NOMO-1 treated with dmso at 0.1 percent for 144 hours (cell line): ENCODE measurements at regions not wholly inside any gene's neighbourhood (a gene's known extent, or its start where the extent isn't known, plus 50 kb on each side); places are given as distances from the start of the nearest gene placed in this dataset.

ENCODE experiments used
- DNase-seq: peaks from one replicate; lab custom pipeline; 2025; ENCODE audit not compliant: unreplicated experiment; lab: John Stamatoyannopoulos, UW

GRCh38 chr3:188088948-188089685, 64.8 kb upstream of the LPP start:
- no peak for DNase-seq

GRCh38 chr3:188090620-188091309, 63.2 kb upstream of the LPP start:
- DNase-seq: no peak

- no peak for DNase-seq
Observed at GRCh38 chr3:188091746-188092145, 62.2 kb upstream of the LPP start.

GRCh38 chr3:188092648-188093047, 61.3 kb upstream of the LPP start:
- DNase-seq: no peak

- no peak for DNase-seq
Observed at GRCh38 chr3:188095431-188095830, 58.5 kb upstream of the LPP start.

- peak; percentile 86 for DNase-seq
Observed at GRCh38 chr3:188097791-188098190, 56.2 kb upstream of the LPP start.

GRCh38 chr3:188099907-188100306, 54.0 kb upstream of the LPP start:
- DNase-seq: no peak

GRCh38 chr3:188102861-188103547, 51.0 kb upstream of the LPP start:
- no peak for DNase-seq

GRCh38 chr3:188104050-188104449, 49.9 kb upstream of the LPP start:
- no peak for DNase-seq
